ENCODE measurements at regions not wholly inside any gene's neighbourhood (a gene's known extent, or its start where the extent isn't known, plus 50 kb on each side); places are given as distances from the start of the nearest gene placed in this dataset.

DNA sequence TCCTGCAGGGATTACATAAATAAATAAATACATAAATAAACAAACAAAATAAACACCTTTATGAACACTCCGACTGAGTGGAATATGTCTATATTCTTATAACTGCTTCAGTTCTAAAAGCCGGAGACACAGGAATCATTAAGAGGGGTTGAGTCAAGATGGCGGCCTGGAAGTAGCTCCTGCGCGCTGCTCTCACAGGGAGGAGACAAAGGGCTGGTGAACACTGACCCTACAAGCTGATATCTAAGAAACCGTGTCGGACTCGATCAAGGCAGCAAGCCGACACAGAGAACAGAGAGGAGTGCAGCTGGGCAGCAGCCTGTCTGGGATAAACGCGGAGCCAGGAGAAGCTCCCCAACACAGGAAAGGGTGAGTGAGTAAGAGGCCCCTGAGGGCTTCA, 1098.6 kb upstream of the NCAM2 start:
- H3K9me3 ChIP-seq (ENCODE audit: low read length) = peaks cover 10% of the 10 kb centered on the region; the same call in 1 of the 2 replicates
- intact Hi-C loops (cut with micrococcal nuclease; ENCODE audit: unreplicated experiment) = no loop called here
- CTCF ChIA-PET (ENCODE audit: unreplicated experiment) = no interaction called here
- H3K36me3 ChIP-seq (ENCODE audit: insufficient read depth, low read length) = no peaks in the 10 kb centered on the region
- POLR2A ChIA-PET = no interaction called here
- H3K4me1 ChIP-seq (ENCODE audit: insufficient read depth, low read length, poor library complexity, severe bottlenecking) = no peaks in the 10 kb centered on the region
- no peak overlapping the region for H2AFZ ChIP-seq (ENCODE audit: low read length)
- no peak overlapping the region for H3K27ac ChIP-seq (ENCODE audit: low read depth, low read length, poor library complexity, severe bottlenecking)
- BruUV-seq (replicated peaks) = no TSS peak
- H3K79me2 ChIP-seq (ENCODE audit: insufficient read depth, low read depth, low read length) = no peaks in the 10 kb centered on the region
- H3K4me3 ChIP-seq (ENCODE audit: low read depth, low read length, poor library complexity, severe bottlenecking) = no peak overlapping the region
- no peak overlapping the region for H3K4me2 ChIP-seq (ENCODE audit: low read length)
- DNase-seq (ENCODE audit: low spot score) = no peak
- no peak for TF ChIP-seq EZH2phosphoT487 (IDR thresholded peaks at IDR 0.05; ENCODE audit: borderline replicate concordance, low read depth, low read length)
- TF ChIP-seq, protein P1, sequence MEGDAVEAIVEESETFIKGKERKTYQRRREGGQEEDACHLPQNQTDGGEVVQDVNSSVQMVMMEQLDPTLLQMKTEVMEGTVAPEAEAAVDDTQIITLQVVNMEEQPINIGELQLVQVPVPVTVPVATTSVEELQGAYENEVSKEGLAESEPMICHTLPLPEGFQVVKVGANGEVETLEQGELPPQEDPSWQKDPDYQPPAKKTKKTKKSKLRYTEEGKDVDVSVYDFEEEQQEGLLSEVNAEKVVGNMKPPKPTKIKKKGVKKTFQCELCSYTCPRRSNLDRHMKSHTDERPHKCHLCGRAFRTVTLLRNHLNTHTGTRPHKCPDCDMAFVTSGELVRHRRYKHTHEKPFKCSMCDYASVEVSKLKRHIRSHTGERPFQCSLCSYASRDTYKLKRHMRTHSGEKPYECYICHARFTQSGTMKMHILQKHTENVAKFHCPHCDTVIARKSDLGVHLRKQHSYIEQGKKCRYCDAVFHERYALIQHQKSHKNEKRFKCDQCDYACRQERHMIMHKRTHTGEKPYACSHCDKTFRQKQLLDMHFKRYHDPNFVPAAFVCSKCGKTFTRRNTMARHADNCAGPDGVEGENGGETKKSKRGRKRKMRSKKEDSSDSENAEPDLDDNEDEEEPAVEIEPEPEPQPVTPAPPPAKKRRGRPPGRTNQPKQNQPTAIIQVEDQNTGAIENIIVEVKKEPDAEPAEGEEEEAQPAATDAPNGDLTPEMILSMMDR (conservative IDR thresholded peaks at IDR 0.05; ENCODE audit: low read length) = no peak
- no peaks in the 10 kb centered on the region for H3K9me2 ChIP-seq (ENCODE audit: insufficient read depth, low read length)
- H4K20me1 ChIP-seq (ENCODE audit: insufficient read depth, low read length) = no peaks in the 10 kb centered on the region

DNA sequence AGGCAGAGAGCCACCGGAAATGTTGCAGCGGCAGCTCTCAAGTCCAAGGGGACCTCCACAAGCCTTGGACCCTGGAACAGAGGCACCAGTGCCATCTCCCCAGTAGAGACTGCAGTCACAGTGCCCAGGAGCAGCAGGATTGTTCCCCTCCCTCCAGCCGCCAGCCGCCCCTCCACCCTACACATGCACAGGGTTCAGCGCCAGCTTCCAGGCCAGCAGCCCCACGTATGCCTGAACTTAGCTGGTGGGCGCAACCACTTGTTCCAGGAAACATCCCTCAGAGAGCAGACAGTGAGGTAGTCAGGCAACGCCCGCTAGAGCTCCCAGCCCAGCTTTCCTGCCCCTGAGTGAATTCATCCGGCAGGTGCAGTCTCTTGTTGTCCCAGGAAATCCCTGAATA, 1098.1 kb upstream of the NCAM2 start:
- Histone ChIP-seq H3K4me3 (ENCODE audit: low read depth, low read length, poor library complexity, severe bottlenecking) (no peak overlapping the region), H2AFZ (ENCODE audit: low read length) (no peak overlapping the region), H3K9me2 (ENCODE audit: insufficient read depth, low read length) (no peaks in the 10 kb centered on the region), H3K4me1 (ENCODE audit: insufficient read depth, low read length, poor library complexity, severe bottlenecking) (no peaks in the 10 kb centered on the region), H3K9me3 (ENCODE audit: low read length) (peaks cover 10% of the 10 kb centered on the region; the same call in 1 of the 2 replicates), H3K4me2 (ENCODE audit: low read length) (no peak overlapping the region), H4K20me1 (ENCODE audit: insufficient read depth, low read length) (no peaks in the 10 kb centered on the region), H3K79me2 (ENCODE audit: insufficient read depth, low read depth, low read length) (no peaks in the 10 kb centered on the region), H3K27ac (ENCODE audit: low read depth, low read length, poor library complexity, severe bottlenecking) (no peak overlapping the region), H3K36me3 (ENCODE audit: insufficient read depth, low read length) (no peaks in the 10 kb centered on the region)
- no TSS peak for BruUV-seq (replicated peaks)
- no peak for TF ChIP-seq EZH2phosphoT487 (IDR thresholded peaks at IDR 0.05; ENCODE audit: borderline replicate concordance, low read depth, low read length)
- TF ChIP-seq, protein P1 (conservative IDR thresholded peaks at IDR 0.05; ENCODE audit: low read length) = no peak
- CTCF ChIA-PET (ENCODE audit: unreplicated experiment) = no interaction called here
- intact Hi-C loops (cut with micrococcal nuclease; ENCODE audit: unreplicated experiment) = no loop called here
- POLR2A ChIA-PET = interaction anchor here (0.5 kb wide), 1 partner anchor 1332 kb away, joined by 4 read pairs; no protein-coding TSS in a partner anchor
- no peak for DNase-seq (ENCODE audit: low spot score)

DNA sequence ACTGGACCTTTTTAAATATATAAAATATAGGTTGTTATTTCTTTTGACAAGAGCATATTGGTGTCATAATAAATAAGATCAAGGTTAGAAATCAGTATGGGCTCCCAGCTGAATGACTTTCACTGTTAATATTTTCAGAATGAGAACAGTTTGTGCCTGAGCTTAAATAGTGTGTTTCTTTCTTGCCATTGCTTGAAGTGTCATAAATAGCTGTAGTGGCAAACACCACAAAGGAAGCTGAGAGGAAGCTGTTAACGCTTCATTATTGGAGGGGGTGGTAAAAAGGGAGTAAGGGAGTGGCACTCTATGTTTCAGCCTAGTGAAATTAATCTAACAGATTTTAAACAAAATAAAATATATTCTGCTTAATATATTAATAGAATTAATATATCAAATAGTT, 1089.8 kb upstream of the NCAM2 start:
- H3K4me2 ChIP-seq (ENCODE audit: low read length) = no peak overlapping the region
- H3K9me3 ChIP-seq (ENCODE audit: low read length) = 0 out of 2 replicates have a peak, but pooled peaks cover 21% of the 10 kb centered on the region
- no peak overlapping the region for H3K4me3 ChIP-seq (ENCODE audit: low read depth, low read length, poor library complexity, severe bottlenecking)
- no peaks in the 10 kb centered on the region for H3K36me3 ChIP-seq (ENCODE audit: insufficient read depth, low read length)
- no peak overlapping the region for H3K27ac ChIP-seq (ENCODE audit: low read depth, low read length, poor library complexity, severe bottlenecking)
- H3K9me2 ChIP-seq (ENCODE audit: insufficient read depth, low read length) = no peaks in the 10 kb centered on the region
- H4K20me1 ChIP-seq (ENCODE audit: insufficient read depth, low read length) = no peaks in the 10 kb centered on the region
- no TSS peak for BruUV-seq (replicated peaks)
- TF ChIP-seq, protein P1 (conservative IDR thresholded peaks at IDR 0.05; ENCODE audit: low read length) = no peak
- TF ChIP-seq EZH2phosphoT487 (IDR thresholded peaks at IDR 0.05; ENCODE audit: borderline replicate concordance, low read depth, low read length) = no peak
- H3K4me1 ChIP-seq (ENCODE audit: insufficient read depth, low read length, poor library complexity, severe bottlenecking) = no peaks in the 10 kb centered on the region
- ChIA-PET CTCF (ENCODE audit: unreplicated experiment) (no interaction called here), POLR2A (no interaction called here)
- intact Hi-C loops (cut with micrococcal nuclease; ENCODE audit: unreplicated experiment) = no loop called here
- no peak for DNase-seq (ENCODE audit: low spot score)
- no peak overlapping the region for H2AFZ ChIP-seq (ENCODE audit: low read length)
- no peaks in the 10 kb centered on the region for H3K79me2 ChIP-seq (ENCODE audit: insufficient read depth, low read depth, low read length)

All from OCI-LY7 (cell line).